CD4-positive, alpha-beta T cell (primary cell): ENCODE measurements at regions not wholly inside any gene's neighbourhood (a gene's known extent, or its start where the extent isn't known, plus 50 kb on each side); places are given as distances from the start of the nearest gene placed in this dataset.

ENCODE experiments used
- ATAC-seq: fragments of 200-7000 bp; cut with Tn5 transposase; one replicate; pipeline ENCODE4 v1.10.0; 2022; ENCODE audit warnings: mild to moderate bottlenecking; ENCODE audit not compliant: poor library complexity
- CTCF ChIA-PET: fragments of 350-600 bp; sonication (Branson Sonifier 250); formaldehyde crosslinking; loops from one replicate; lab custom pipeline; 2021; ENCODE audit warnings: antibody characterized with exemption, inconsistent platforms; lab: Charles Lee
- POLR2A ChIA-PET: fragments of 350-600 bp; sonication (Branson Sonifier 250); formaldehyde crosslinking; loops from one replicate; lab custom pipeline; 2021; ENCODE audit warnings: antibody characterized with exemption, inconsistent platforms; lab: Charles Lee
- DNase-seq, 14 experiments: peaks; one replicate each; pipeline ENCODE4 v3.0.0-alpha.2; 2013 to 2020; ENCODE audit warnings: mixed read lengths in 2 of 14
- H3K27ac ChIP-seq, 2 donors: one replicate each; pipeline versions ENCODE4 v1.5.1 to v1.7.0; 2013; ENCODE audit warnings: low read length in 2 of 2, low read depth in 1 of 2, mild to moderate bottlenecking in 1 of 2
- H3K27me3 ChIP-seq, 2 experiments: 1 replicate in 1 of 2; 2 replicates in 1 of 2; pipeline versions ENCODE4 v1.6.1 to v1.7.0; 2013; ENCODE audit warnings: low read length in 2 of 2, control low read depth in 1 of 2, mild to moderate bottlenecking in 1 of 2, moderate library complexity in 1 of 2; ENCODE audit not compliant: insufficient read depth in 2 of 2, control insufficient read depth in 1 of 2
- H3K36me3 ChIP-seq: one replicate; pipeline ENCODE4 v1.6.1; 2013; ENCODE audit warnings: low read length, control low read depth; ENCODE audit not compliant: insufficient read depth
- H3K4me1 ChIP-seq: one replicate; pipeline ENCODE4 v1.6.1; 2013; ENCODE audit warnings: low read length, control low read depth; ENCODE audit not compliant: insufficient read depth
- H3K4me3 ChIP-seq: one replicate; pipeline ENCODE4 v1.5.1; 2013; ENCODE audit warnings: mild to moderate bottlenecking, low read length, moderate library complexity
- H3K9me3 ChIP-seq, 2 experiments: 1 replicate in 1 of 2; 2 replicates in 1 of 2; pipeline versions ENCODE4 v1.6.1 to v1.7.0; 2013; ENCODE audit warnings: low read length in 2 of 2, mild to moderate bottlenecking in 2 of 2, control low read depth in 1 of 2, moderate library complexity in 1 of 2; ENCODE audit not compliant: control insufficient read depth in 1 of 2, insufficient read depth in 1 of 2
- H3K27ac Mint-ChIP-seq: one replicate; pipeline ENCODE4 v1.8.0; 2020; ENCODE audit warnings: mixed read lengths
- H3K27me3 Mint-ChIP-seq: one replicate; pipeline ENCODE4 v1.8.0; 2021; ENCODE audit warnings: mixed read lengths
- H3K36me3 Mint-ChIP-seq: one replicate; pipeline ENCODE4 v1.8.0; 2021; ENCODE audit warnings: low read depth, mixed read lengths
- H3K4me1 Mint-ChIP-seq: one replicate; pipeline ENCODE4 v1.8.0; 2021; ENCODE audit warnings: low read depth, mixed read lengths
- H3K4me3 Mint-ChIP-seq: one replicate; pipeline ENCODE4 v1.8.0; 2020; ENCODE audit warnings: mild to moderate bottlenecking, mixed read lengths
- H3K9me3 Mint-ChIP-seq: one replicate; pipeline ENCODE4 v1.8.0; 2020; ENCODE audit warnings: mixed read lengths
- CTCF ChIP-seq: fragments of 200-600 bp; IDR thresholded peaks from one replicate; pipeline ENCODE4 v1.8.0; 2022; ENCODE audit warnings: antibody characterized with exemption, mild to moderate bottlenecking
- intact Hi-C, 2 experiments: fragments of 100-400 bp; cut with DNase I in 1 of 2; cut with micrococcal nuclease in 1 of 2; formaldehyde crosslinking; loops; one replicate each; pipeline versions ENCODE4 v1.15.1 to v1.9.0; 2023 to 2025; cut with DNase I, micrococcal nuclease

GRCh38 chr14:54322246-54322645 lies 74.6 kb upstream of the CDKN3 start:
- H3K27ac Mint-ChIP-seq: no peak overlapping the region

GRCh38 chr14:54322701-54323337 lies 74.0 kb upstream of the CDKN3 start:
- Histone ChIP-seq H3K27ac (no peak overlapping the region), H3K4me3 (no peak overlapping the region), H3K9me3 (no peaks in the 10 kb centered on the region), H3K36me3 (no peaks in the 10 kb centered on the region), H3K4me1 (no peaks in the 10 kb centered on the region), H3K27me3 (peaks cover 0 to 4% of the 10 kb centered on the region in 2 experiments)
- DNase-seq (no peak), ATAC-seq (no peak)
- Mint-ChIP-seq H3K27ac (no peak overlapping the region), H3K36me3 (no peaks in the 10 kb centered on the region), H3K9me3 (no peaks in the 10 kb centered on the region), H3K4me3 (no peak overlapping the region), H3K4me1 (no peaks in the 10 kb centered on the region), H3K27me3 (peaks cover 41% of the 10 kb centered on the region)
- ChIA-PET POLR2A (interaction anchor here (0.8 kb wide), 1 partner anchor 26 kb away, joined by 4 read pairs; no protein-coding TSS in a partner anchor), CTCF (no interaction called here)
- intact Hi-C loops: no loop called here
- TF ChIP-seq CTCF: no peak

More at GRCh38 chr14:54322246-54322645, 74.6 kb upstream of the CDKN3 start:
- Histone ChIP-seq H3K9me3 (no peaks in the 10 kb centered on the region), H3K27ac (no peak overlapping the region), H3K27me3 (peaks cover 0 to 4% of the 10 kb centered on the region in 2 experiments), H3K36me3 (no peaks in the 10 kb centered on the region), H3K4me1 (no peaks in the 10 kb centered on the region), H3K4me3 (no peak overlapping the region)
- H3K4me3 Mint-ChIP-seq: no peak overlapping the region
- intact Hi-C loops: no loop called here
- no peaks in the 10 kb centered on the region for H3K9me3 Mint-ChIP-seq
- TF ChIP-seq CTCF: no peak
- peaks cover 41% of the 10 kb centered on the region for H3K27me3 Mint-ChIP-seq
- no peak for DNase-seq
- H3K36me3 Mint-ChIP-seq: no peaks in the 10 kb centered on the region
- no peak for ATAC-seq
- POLR2A ChIA-PET: no interaction called here
- CTCF ChIA-PET: no interaction called here
- H3K4me1 Mint-ChIP-seq: no peaks in the 10 kb centered on the region

DNA sequence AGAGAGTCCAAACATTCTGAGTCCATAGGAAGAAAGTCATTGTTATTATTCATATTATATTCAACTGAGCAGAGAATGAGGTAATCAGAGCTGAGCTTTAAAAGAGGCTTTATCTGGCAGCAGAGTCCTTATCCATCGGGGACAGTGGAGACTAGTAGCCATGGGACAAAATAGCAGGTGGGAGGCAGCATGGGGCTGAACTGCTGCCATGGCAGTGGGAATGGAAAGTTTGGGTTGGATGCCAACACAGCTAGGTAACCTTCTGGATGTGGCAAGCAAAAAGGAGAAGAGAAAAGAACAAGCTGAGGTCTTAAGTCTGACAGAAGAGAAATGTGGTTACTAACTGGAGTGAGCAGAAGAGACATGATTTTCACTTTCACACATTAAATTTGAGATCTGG lies 71.0 kb upstream of the CDKN3 start:
- intact Hi-C loops: no loop called here
- no peak overlapping the region for H3K4me3 ChIP-seq
- ATAC-seq (no peak), DNase-seq (no peak)
- no peak overlapping the region for H3K4me3 Mint-ChIP-seq
- peaks cover 4 to 6% of the 10 kb centered on the region in 2 experiments for H3K27me3 ChIP-seq
- H3K36me3 ChIP-seq: no peaks in the 10 kb centered on the region
- ChIA-PET POLR2A (no interaction called here), CTCF (no interaction called here)
- H3K27ac Mint-ChIP-seq: no peak overlapping the region
- no peaks in the 10 kb centered on the region for H3K9me3 ChIP-seq
- peaks cover 51% of the 10 kb centered on the region for H3K27me3 Mint-ChIP-seq
- TF ChIP-seq CTCF: no peak
- H3K4me1 ChIP-seq: no peaks in the 10 kb centered on the region
- no peaks in the 10 kb centered on the region for H3K9me3 Mint-ChIP-seq
- no peak overlapping the region for H3K27ac ChIP-seq
- H3K36me3 Mint-ChIP-seq: no peaks in the 10 kb centered on the region
- H3K4me1 Mint-ChIP-seq: no peaks in the 10 kb centered on the region
